T-helper 1 cell (primary cell): ENCODE measurements at regions not wholly inside any gene's neighbourhood (a gene's known extent, or its start where the extent isn't known, plus 50 kb on each side); places are given as distances from the start of the nearest gene placed in this dataset.

Experiments
- DNase-seq, 5 donors: peaks; one replicate each; pipeline ENCODE4 v3.0.0-alpha.2; 2012 to 2020

- no peak for DNase-seq
Measured at GRCh38 chr5:2284678-2285077, 402.0 kb upstream of the IRX4 start.

- DNase-seq: no peak
Measured at GRCh38 chr5:2283481-2284045, 400.8 kb upstream of the IRX4 start.

GRCh38 chr5:2282893-2283292, 400.2 kb upstream of the IRX4 start:
- no peak for DNase-seq

GRCh38 chr5:2282034-2282690, 399.4 kb upstream of the IRX4 start:
- no peak for DNase-seq

- no peak for DNase-seq
Measured at GRCh38 chr5:2281446-2281845, 398.7 kb upstream of the IRX4 start.

GRCh38 chr5:2280318-2280717, 397.6 kb upstream of the IRX4 start:
- DNase-seq: no peak

GRCh38 chr5:2278825-2279456, 396.2 kb upstream of the IRX4 start:
- no peak for DNase-seq

GRCh38 chr5:2277886-2278285, 395.2 kb upstream of the IRX4 start:
- no peak for DNase-seq

GRCh38 chr5:2276101-2276500, 393.4 kb upstream of the IRX4 start:
- DNase-seq: no peak

GRCh38 chr5:2272755-2273154, 390.0 kb upstream of the IRX4 start:
- no peak for DNase-seq

- no peak for DNase-seq
Measured at GRCh38 chr5:2272039-2272438, 389.3 kb upstream of the IRX4 start.

- DNase-seq: no peak
Measured at GRCh38 chr5:2271316-2271715, 388.6 kb upstream of the IRX4 start.

- DNase-seq: no peak
Measured at GRCh38 chr5:2270467-2270866, 387.7 kb upstream of the IRX4 start.

GRCh38 chr5:2269656-2270055, 386.9 kb upstream of the IRX4 start:
- DNase-seq: no peak

GRCh38 chr5:2267991-2268390, 385.3 kb upstream of the IRX4 start:
- DNase-seq: no peak

GRCh38 chr5:2266641-2267240, 384.0 kb upstream of the IRX4 start:
- no peak for DNase-seq

- DNase-seq: no peak
Measured at GRCh38 chr5:2265341-2265740, 382.6 kb upstream of the IRX4 start.

- no peak for DNase-seq
Measured at GRCh38 chr5:2263763-2264162, 381.0 kb upstream of the IRX4 start.

- DNase-seq: no peak
Measured at GRCh38 chr5:2262620-2263019, 379.9 kb upstream of the IRX4 start.

- no peak for DNase-seq
Measured at GRCh38 chr5:2261004-2261703, 378.4 kb upstream of the IRX4 start.

- no peak for DNase-seq
Measured at GRCh38 chr5:2260211-2261003, 377.7 kb upstream of the IRX4 start.

- no peak for DNase-seq
Measured at GRCh38 chr5:2259494-2260107, 376.9 kb upstream of the IRX4 start.
